HG03175 (cell line): ENCODE measurements at regions not wholly inside any gene's neighbourhood (a gene's known extent, or its start where the extent isn't known, plus 50 kb on each side); places are given as distances from the start of the nearest gene placed in this dataset.
"Not testable (repeated sequence)": the region's sequence is repeated elsewhere in the genome, so short reads cannot be mapped to it uniquely, and the experiment has no call there.

Experiments used
- ATAC-seq: cut with Tn5 transposase; IDR thresholded peaks from one replicate; pipeline ENCODE4 v1.9.1; 2021; ENCODE audit warnings: mild to moderate bottlenecking, moderate library complexity; ENCODE audit not compliant: unreplicated experiment

GRCh38 chr11:127804747-127805400 lies 782.5 kb downstream of the ETS1 start:
- no peak for ATAC-seq

GRCh38 chr11:127803755-127804154 lies 783.6 kb downstream of the ETS1 start:
- ATAC-seq = no peak

- no peak for ATAC-seq
Measured at GRCh38 chr11:127800989-127801688, 786.2 kb downstream of the ETS1 start.

- no peak for ATAC-seq
Measured at GRCh38 chr11:127795326-127795725, 792.0 kb downstream of the ETS1 start.

- ATAC-seq = no peak
Measured at GRCh38 chr11:127791844-127792243, 791.3 kb upstream of the KIRREL3 start.

- ATAC-seq = no peak
Measured at GRCh38 chr11:127790592-127790991, 790.0 kb upstream of the KIRREL3 start.

GRCh38 chr11:127789927-127790326 lies 789.4 kb upstream of the KIRREL3 start:
- no peak for ATAC-seq

GRCh38 chr11:127772938-127773337 lies 772.4 kb upstream of the KIRREL3 start:
- ATAC-seq = not testable (repeated sequence)

GRCh38 chr11:127768931-127769330 lies 768.4 kb upstream of the KIRREL3 start:
- not testable (repeated sequence) for ATAC-seq

GRCh38 chr11:127766734-127767133 lies 766.2 kb upstream of the KIRREL3 start:
- no peak for ATAC-seq

GRCh38 chr11:127738771-127739286 lies 738.3 kb upstream of the KIRREL3 start:
- ATAC-seq = no peak

GRCh38 chr11:127737499-127737898 lies 736.9 kb upstream of the KIRREL3 start:
- ATAC-seq = no peak

GRCh38 chr11:127733552-127733951 lies 733.0 kb upstream of the KIRREL3 start:
- ATAC-seq = no peak

GRCh38 chr11:127726367-127726766 lies 725.8 kb upstream of the KIRREL3 start:
- no peak for ATAC-seq

- no peak for ATAC-seq
Measured at GRCh38 chr11:127723714-127724113, 723.1 kb upstream of the KIRREL3 start.

GRCh38 chr11:127713226-127713625 lies 712.7 kb upstream of the KIRREL3 start:
- no peak for ATAC-seq

- ATAC-seq = no peak
Measured at GRCh38 chr11:127711748-127712147, 711.2 kb upstream of the KIRREL3 start.

- no peak for ATAC-seq
Measured at GRCh38 chr11:127710831-127711230, 710.3 kb upstream of the KIRREL3 start.

- ATAC-seq = no peak
Measured at GRCh38 chr11:127709960-127710359, 709.4 kb upstream of the KIRREL3 start.

- ATAC-seq = no peak
Measured at GRCh38 chr11:127693686-127694085, 693.1 kb upstream of the KIRREL3 start.

- ATAC-seq = no peak
Measured at GRCh38 chr11:127683321-127683720, 682.8 kb upstream of the KIRREL3 start.

- no peak for ATAC-seq
Measured at GRCh38 chr11:127679816-127680545, 679.4 kb upstream of the KIRREL3 start.
